ENCODE measurements at regions not wholly inside any gene's neighbourhood (a gene's known extent, or its start where the extent isn't known, plus 50 kb on each side); places are given as distances from the start of the nearest gene placed in this dataset.

- Histone ChIP-seq H3K9ac (ENCODE audit: low read length) (no peak overlapping the region), H4K91ac (ENCODE audit: low read depth, low read length) (no peak overlapping the region), H3K14ac (ENCODE audit: low read length) (no peak overlapping the region), H3K9me3 (ENCODE audit: insufficient read depth, low read depth, low read length) (no peaks in the 10 kb centered on the region), H3K27me3 (ENCODE audit: insufficient read depth, low read length) (no peaks in the 10 kb centered on the region), H3K27ac (ENCODE audit: low read depth, low read length) (peak overlapping the region; percentile 85), H2BK120ac (ENCODE audit: insufficient read depth, low read length, poor library complexity) (no peak overlapping the region), H3K4ac (ENCODE audit: low read depth, low read length) (no peak overlapping the region), H4K12ac (ENCODE audit: low read depth, low read length) (no peak overlapping the region), H3K4me2 (ENCODE audit: low read length) (peak overlapping the region; percentile 47), H3K79me1 (ENCODE audit: low read length) (peaks cover 2% of the 10 kb centered on the region), H2AFZ (ENCODE audit: insufficient read depth, low read length, poor library complexity) (no peak overlapping the region), H3K79me2 (ENCODE audit: control insufficient read depth, insufficient read depth, low read length, poor library complexity) (no peaks in the 10 kb centered on the region), H2BK5ac (ENCODE audit: low read depth, low read length, poor library complexity) (no peak overlapping the region), H3K4me3 (ENCODE audit: low read depth, low read length) (no peak overlapping the region), H3K18ac (ENCODE audit: low read length) (no peak overlapping the region), H3K23ac (ENCODE audit: low read length) (no peak overlapping the region), H3K36me3 (ENCODE audit: control insufficient read depth in 1 of 2, insufficient read depth in 2 of 2, low read length in 2 of 2) (no peaks in the 10 kb centered on the region), H2BK12ac (ENCODE audit: low read length) (no peak overlapping the region), H3K4me1 (ENCODE audit: control insufficient read depth in 1 of 2, insufficient read depth in 2 of 2, low read length in 2 of 2) (no peaks in the 10 kb centered on the region), H4K8ac (ENCODE audit: low read depth, low read length) (no peak overlapping the region), H2AK5ac (ENCODE audit: low read length) (no peak overlapping the region)
- DNase-seq, result peak; percentile 76 to 91
- no CpG with 5 or more reads among the region's 6 CpGs for WGBS (ENCODE audit: extremely low coverage, insufficient coverage, insufficient read length)
These were observed 233.5 kb upstream of the SGK1 start for GRCh38 chr6:134551245-134551960.

GRCh38 chr6:134550604-134551003 is 232.7 kb upstream of the SGK1 start:
- no peaks in the 10 kb centered on the region for H3K79me2 ChIP-seq (ENCODE audit: control insufficient read depth, insufficient read depth, low read length, poor library complexity)
- no peak overlapping the region for H3K4me3 ChIP-seq (ENCODE audit: low read depth, low read length)
- H4K12ac ChIP-seq (ENCODE audit: low read depth, low read length), result no peak overlapping the region
- no peak overlapping the region for H3K4me2 ChIP-seq (ENCODE audit: low read length)
- no peak overlapping the region for H2BK5ac ChIP-seq (ENCODE audit: low read depth, low read length, poor library complexity)
- H3K9me3 ChIP-seq (ENCODE audit: insufficient read depth, low read depth, low read length), result no peaks in the 10 kb centered on the region
- H3K27me3 ChIP-seq (ENCODE audit: insufficient read depth, low read length), result no peaks in the 10 kb centered on the region
- H3K23ac ChIP-seq (ENCODE audit: low read length), result no peak overlapping the region
- H2BK12ac ChIP-seq (ENCODE audit: low read length), result no peak overlapping the region
- no peak overlapping the region for H2BK120ac ChIP-seq (ENCODE audit: insufficient read depth, low read length, poor library complexity)
- peaks cover 2% of the 10 kb centered on the region for H3K79me1 ChIP-seq (ENCODE audit: low read length)
- WGBS (ENCODE audit: extremely low coverage, insufficient coverage, insufficient read length), result no CpG with 5 or more reads among the region's 3 CpGs
- H2AK5ac ChIP-seq (ENCODE audit: low read length), result no peak overlapping the region
- no peak overlapping the region for H2AFZ ChIP-seq (ENCODE audit: insufficient read depth, low read length, poor library complexity)
- H3K14ac ChIP-seq (ENCODE audit: low read length), result no peak overlapping the region
- DNase-seq, result peak in 1 of 2 donors; percentile 50
- H3K4ac ChIP-seq (ENCODE audit: low read depth, low read length), result no peak overlapping the region
- no peaks in the 10 kb centered on the region for H3K36me3 ChIP-seq (ENCODE audit: control insufficient read depth in 1 of 2, insufficient read depth in 2 of 2, low read length in 2 of 2)
- H3K4me1 ChIP-seq (ENCODE audit: control insufficient read depth in 1 of 2, insufficient read depth in 2 of 2, low read length in 2 of 2), result no peaks in the 10 kb centered on the region
- H4K91ac ChIP-seq (ENCODE audit: low read depth, low read length), result no peak overlapping the region
- H3K27ac ChIP-seq (ENCODE audit: low read depth, low read length), result peak overlapping the region; percentile 84
- H3K18ac ChIP-seq (ENCODE audit: low read length), result no peak overlapping the region
- H4K8ac ChIP-seq (ENCODE audit: low read depth, low read length), result no peak overlapping the region
- no peak overlapping the region for H3K9ac ChIP-seq (ENCODE audit: low read length)

GRCh38 chr6:134549854-134550253 is 231.9 kb upstream of the SGK1 start:
- Histone ChIP-seq H3K4ac (ENCODE audit: low read depth, low read length) (no peak overlapping the region), H3K4me3 (ENCODE audit: low read depth, low read length) (no peak overlapping the region), H2BK12ac (ENCODE audit: low read length) (no peak overlapping the region), H2AK5ac (ENCODE audit: low read length) (no peak overlapping the region), H4K91ac (ENCODE audit: low read depth, low read length) (no peak overlapping the region), H3K79me1 (ENCODE audit: low read length) (peaks cover 2% of the 10 kb centered on the region), H3K4me1 (ENCODE audit: control insufficient read depth in 1 of 2, insufficient read depth in 2 of 2, low read length in 2 of 2) (no peaks in the 10 kb centered on the region), H3K27me3 (ENCODE audit: insufficient read depth, low read length) (no peaks in the 10 kb centered on the region), H3K23ac (ENCODE audit: low read length) (no peak overlapping the region), H2AFZ (ENCODE audit: insufficient read depth, low read length, poor library complexity) (no peak overlapping the region), H4K8ac (ENCODE audit: low read depth, low read length) (no peak overlapping the region), H3K9ac (ENCODE audit: low read length) (no peak overlapping the region), H2BK120ac (ENCODE audit: insufficient read depth, low read length, poor library complexity) (no peak overlapping the region), H2BK5ac (ENCODE audit: low read depth, low read length, poor library complexity) (no peak overlapping the region), H3K36me3 (ENCODE audit: control insufficient read depth in 1 of 2, insufficient read depth in 2 of 2, low read length in 2 of 2) (no peaks in the 10 kb centered on the region), H3K14ac (ENCODE audit: low read length) (no peak overlapping the region), H3K9me3 (ENCODE audit: insufficient read depth, low read depth, low read length) (no peaks in the 10 kb centered on the region), H3K79me2 (ENCODE audit: control insufficient read depth, insufficient read depth, low read length, poor library complexity) (no peaks in the 10 kb centered on the region), H3K4me2 (ENCODE audit: low read length) (no peak overlapping the region), H4K12ac (ENCODE audit: low read depth, low read length) (no peak overlapping the region), H3K27ac (ENCODE audit: low read depth, low read length) (no peak overlapping the region), H3K18ac (ENCODE audit: low read length) (no peak overlapping the region)
- no peak for DNase-seq

- H3K14ac ChIP-seq (ENCODE audit: low read length), result no peak overlapping the region
- no peaks in the 10 kb centered on the region for H3K79me2 ChIP-seq (ENCODE audit: control insufficient read depth, insufficient read depth, low read length, poor library complexity)
- H3K18ac ChIP-seq (ENCODE audit: low read length), result no peak overlapping the region
- no peak overlapping the region for H3K23ac ChIP-seq (ENCODE audit: low read length)
- H2AFZ ChIP-seq (ENCODE audit: insufficient read depth, low read length, poor library complexity), result no peak overlapping the region
- H2BK120ac ChIP-seq (ENCODE audit: insufficient read depth, low read length, poor library complexity), result no peak overlapping the region
- WGBS (ENCODE audit: extremely low coverage, insufficient coverage, insufficient read length), result no CpG with 5 or more reads among the region's 8 CpGs
- no peak overlapping the region for H4K12ac ChIP-seq (ENCODE audit: low read depth, low read length)
- no peak overlapping the region for H4K8ac ChIP-seq (ENCODE audit: low read depth, low read length)
- no peak overlapping the region for H3K4me2 ChIP-seq (ENCODE audit: low read length)
- no peak overlapping the region for H2BK12ac ChIP-seq (ENCODE audit: low read length)
- no peak overlapping the region for H2AK5ac ChIP-seq (ENCODE audit: low read length)
- H3K79me1 ChIP-seq (ENCODE audit: low read length), result no peaks in the 10 kb centered on the region
- no peak overlapping the region for H2BK5ac ChIP-seq (ENCODE audit: low read depth, low read length, poor library complexity)
- no peak overlapping the region for H3K27ac ChIP-seq (ENCODE audit: low read depth, low read length)
- H3K4me1 ChIP-seq (ENCODE audit: control insufficient read depth in 1 of 2, insufficient read depth in 2 of 2, low read length in 2 of 2), result no peaks in the 10 kb centered on the region
- no peaks in the 10 kb centered on the region for H3K9me3 ChIP-seq (ENCODE audit: insufficient read depth, low read depth, low read length)
- H3K4ac ChIP-seq (ENCODE audit: low read depth, low read length), result no peak overlapping the region
- no peaks in the 10 kb centered on the region for H3K27me3 ChIP-seq (ENCODE audit: insufficient read depth, low read length)
- DNase-seq, result no peak
- H3K4me3 ChIP-seq (ENCODE audit: low read depth, low read length), result no peak overlapping the region
- no peak overlapping the region for H3K9ac ChIP-seq (ENCODE audit: low read length)
- H4K91ac ChIP-seq (ENCODE audit: low read depth, low read length), result no peak overlapping the region
- no peaks in the 10 kb centered on the region for H3K36me3 ChIP-seq (ENCODE audit: control insufficient read depth in 1 of 2, insufficient read depth in 2 of 2, low read length in 2 of 2)
These were observed 229.2 kb upstream of the SGK1 start for GRCh38 chr6:134546962-134547645.
